Prostate gland (tissue), 2 donors: ENCODE measurements at regions not wholly inside any gene's neighbourhood (a gene's known extent, or its start where the extent isn't known, plus 50 kb on each side); places are given as distances from the start of the nearest gene placed in this dataset.
"Not testable (repeated sequence)": the region's sequence is repeated elsewhere in the genome, so short reads cannot be mapped to it uniquely, and the experiment has no call there.

ENCODE experiments used
- DNase-seq: peaks from one replicate; pipeline ENCODE4 v3.0.0-alpha.2; 2019; ENCODE audit warnings: low spot score
- H3K27ac ChIP-seq, 2 donors: fragments of 200-600 bp; sonication (generic); 2 replicates each; pipeline ENCODE4 v1.5.1; 2017 to 2019
- H3K27me3 ChIP-seq: fragments of 200-600 bp; sonication (generic); replicated peaks from 2 replicates; pipeline ENCODE4 v1.5.1; 2019; ENCODE audit not compliant: insufficient read depth
- H3K36me3 ChIP-seq, 2 donors: fragments of 200-600 bp; sonication (generic); 1 replicate in 1 of 2; 2 replicates in 1 of 2; pipeline versions ENCODE4 v1.5.1 to v1.8.1; 2017 to 2019
- H3K4me1 ChIP-seq: fragments of 200-600 bp; sonication (generic); replicated peaks from 2 replicates; pipeline ENCODE4 v1.5.1; 2019
- H3K4me3 ChIP-seq, 2 donors: fragments of 200-600 bp; sonication (generic); 2 replicates each; pipeline ENCODE4 v1.5.1; 2017 to 2019
- H3K9me3 ChIP-seq: fragments of 200-600 bp; sonication (generic); 2 replicates; pipeline ENCODE4 v1.5.1; 2017
- CTCF ChIP-seq, 4 experiments: fragments of 200-600 bp in 2 of 4; fragments of 450-650 bp in 2 of 4; sonication (generic) in 2 of 4; IDR thresholded peaks; 1 replicate in 3 of 4; 2 replicates in 1 of 4; pipeline ENCODE4 v1.5.1; 2016 to 2019; ENCODE audit warnings: antibody characterized with exemption in 4 of 4, mild to moderate bottlenecking in 2 of 4, moderate library complexity in 2 of 4
- POLR2A ChIP-seq: fragments of 450-650 bp; IDR thresholded peaks from one replicate; pipeline ENCODE4 v1.6.1; 2016; ENCODE audit warnings: antibody characterized with exemption, mild to moderate bottlenecking
- POLR2AphosphoS5 ChIP-seq: sonication (generic); formaldehyde crosslinking; IDR thresholded peaks from one replicate; pipeline ENCODE4 v1.6.1; 2017; ENCODE audit warnings: antibody characterized with exemption
- WGBS: methylation state at CpG from one replicate; pipeline ENCODE4 v1.1.5; 2018; 5-methylcytosine and 5-hydroxymethylcytosine counted together
- intact Hi-C: fragments of 100-400 bp; cut with DNase I; formaldehyde crosslinking; loops from one replicate; pipeline ENCODE4 v1.14.2; 2022

- H3K4me3 ChIP-seq = no peak overlapping the region
- H3K27ac ChIP-seq = no peak overlapping the region
- no peaks in the 10 kb centered on the region for H3K9me3 ChIP-seq
- WGBS = 88% methylated on average over 3 of the region's 3 CpGs
- H3K36me3 ChIP-seq = no peaks in the 10 kb centered on the region
- TF ChIP-seq POLR2AphosphoS5 (no peak), POLR2A (no peak), CTCF (IDR thresholded peaks at IDR 0.05) (no peak)
- intact Hi-C loops = no loop called here
- no peaks in the 10 kb centered on the region for H3K4me1 ChIP-seq
- DNase-seq = no peak
- no peaks in the 10 kb centered on the region for H3K27me3 ChIP-seq
These were observed 749.6 kb downstream of the CENPC start for GRCh38 chr4:66795724-66796123.

- intact Hi-C loops = no loop called here
- Histone ChIP-seq H3K27ac (no peak overlapping the region), H3K9me3 (no peaks in the 10 kb centered on the region), H3K4me1 (no peaks in the 10 kb centered on the region), H3K27me3 (no peaks in the 10 kb centered on the region), H3K36me3 (no peaks in the 10 kb centered on the region), H3K4me3 (no peak overlapping the region)
- no peak for TF ChIP-seq POLR2A
- TF ChIP-seq CTCF (IDR thresholded peaks at IDR 0.05) = no peak
- TF ChIP-seq POLR2AphosphoS5 = no peak
- 56% methylated on average over 3 of the region's 3 CpGs for WGBS
- DNase-seq = no peak
These were observed 750.8 kb downstream of the CENPC start for GRCh38 chr4:66794390-66795034.

GRCh38 chr4:66791686-66792085, 753.6 kb downstream of the CENPC start:
- Histone ChIP-seq H3K36me3 (no peaks in the 10 kb centered on the region), H3K4me3 (no peak overlapping the region), H3K9me3 (no peaks in the 10 kb centered on the region), H3K27ac (no peak overlapping the region), H3K27me3 (no peaks in the 10 kb centered on the region), H3K4me1 (no peaks in the 10 kb centered on the region)
- DNase-seq = no peak
- WGBS = 63% methylated on average over 2 of the region's 2 CpGs
- intact Hi-C loops = no loop called here
- TF ChIP-seq POLR2AphosphoS5 = no peak
- no peak for TF ChIP-seq CTCF (IDR thresholded peaks at IDR 0.05)
- TF ChIP-seq POLR2A = no peak

GRCh38 chr4:66785479-66785878, 759.8 kb downstream of the CENPC start:
- DNase-seq = no peak
- Histone ChIP-seq H3K4me3 (no peak overlapping the region), H3K27me3 (no peaks in the 10 kb centered on the region), H3K36me3 (no peaks in the 10 kb centered on the region), H3K4me1 (no peaks in the 10 kb centered on the region), H3K9me3 (no peaks in the 10 kb centered on the region), H3K27ac (no peak overlapping the region)
- no peak for TF ChIP-seq POLR2AphosphoS5
- no peak for TF ChIP-seq POLR2A
- TF ChIP-seq CTCF (IDR thresholded peaks at IDR 0.05) = no peak
- WGBS = 89% methylated on average over 2 of the region's 2 CpGs
- intact Hi-C loops = no loop called here

GRCh38 chr4:66782751-66783150, 762.6 kb downstream of the CENPC start:
- H3K4me3 ChIP-seq, intact Hi-C loops, H3K27ac ChIP-seq, H3K9me3 ChIP-seq, DNase-seq, H3K27me3 ChIP-seq, H3K36me3 ChIP-seq, H3K4me1 ChIP-seq: not testable (repeated sequence)
- WGBS = 92% methylated on average over 14 of the region's 18 CpGs
